SKM-1 (cell line): ENCODE measurements at regions not wholly inside any gene's neighbourhood (a gene's known extent, or its start where the extent isn't known, plus 50 kb on each side); places are given as distances from the start of the nearest gene placed in this dataset.

Source experiments
- DNase-seq: peaks from one replicate; lab custom pipeline; 2025; ENCODE audit not compliant: unreplicated experiment; lab: John Stamatoyannopoulos, UW

GRCh38 chr1:239918634-239919033 is 173.0 kb upstream of the FMN2 start:
- DNase-seq = no peak

- DNase-seq = no peak
Measured at GRCh38 chr1:239920214-239920613, 171.5 kb upstream of the FMN2 start.

- DNase-seq = no peak
Measured at GRCh38 chr1:239922778-239923522, 168.7 kb upstream of the FMN2 start.

GRCh38 chr1:239924741-239925350 is 166.8 kb upstream of the FMN2 start:
- DNase-seq = no peak

- no peak for DNase-seq
Measured at GRCh38 chr1:239926184-239926583, 165.5 kb upstream of the FMN2 start.

- no peak for DNase-seq
Measured at GRCh38 chr1:239929317-239929716, 162.4 kb upstream of the FMN2 start.

GRCh38 chr1:239930686-239931262 is 160.9 kb upstream of the FMN2 start:
- DNase-seq = no peak

- DNase-seq = no peak
Measured at GRCh38 chr1:239931341-239931740, 160.3 kb upstream of the FMN2 start.

- DNase-seq = no peak
Measured at GRCh38 chr1:239939602-239940001, 152.1 kb upstream of the FMN2 start.

GRCh38 chr1:239943761-239944160 is 147.9 kb upstream of the FMN2 start:
- DNase-seq = no peak

- peak; percentile 79 for DNase-seq
Measured at GRCh38 chr1:239944666-239945065, 147.0 kb upstream of the FMN2 start.

- DNase-seq = no peak
Measured at GRCh38 chr1:239947801-239948200, 143.9 kb upstream of the FMN2 start.

- peak; percentile 50 for DNase-seq
Measured at GRCh38 chr1:239951511-239952140, 140.1 kb upstream of the FMN2 start.

GRCh38 chr1:239952348-239953308 is 139.1 kb upstream of the FMN2 start:
- DNase-seq = no peak

GRCh38 chr1:239954836-239955235 is 136.8 kb upstream of the FMN2 start:
- no peak for DNase-seq

GRCh38 chr1:239955431-239955830 is 136.3 kb upstream of the FMN2 start:
- no peak for DNase-seq

- no peak for DNase-seq
Measured at GRCh38 chr1:239956263-239956662, 135.4 kb upstream of the FMN2 start.

- no peak for DNase-seq
Measured at GRCh38 chr1:239958063-239958462, 133.6 kb upstream of the FMN2 start.

- no peak for DNase-seq
Measured at GRCh38 chr1:239960366-239960765, 131.3 kb upstream of the FMN2 start.

- no peak for DNase-seq
Measured at GRCh38 chr1:239963856-239964255, 127.8 kb upstream of the FMN2 start.
